Limb (tissue), 2 donors: ENCODE measurements at regions not wholly inside any gene's neighbourhood (a gene's known extent, or its start where the extent isn't known, plus 50 kb on each side); places are given as distances from the start of the nearest gene placed in this dataset.

Experiments
- DNase-seq, 2 donors: peaks; one replicate each; pipeline ENCODE4 v3.0.0-alpha.2; 2016; ENCODE audit errors: extremely low spot score in 2 of 2

GRCh38 chr6:22880686-22881433 lies 311.5 kb downstream of the HDGFL1 start:
- DNase-seq = peak in 1 of 2 donors; percentile 36

GRCh38 chr6:22882581-22882980 lies 313.2 kb downstream of the HDGFL1 start:
- DNase-seq = no peak

GRCh38 chr6:22883061-22883717 lies 313.8 kb downstream of the HDGFL1 start:
- no peak for DNase-seq

- DNase-seq = no peak
These were observed 315.1 kb downstream of the HDGFL1 start for GRCh38 chr6:22884456-22884855.

- DNase-seq = no peak
These were observed 317.6 kb downstream of the HDGFL1 start for GRCh38 chr6:22886650-22887581.

- DNase-seq = no peak
These were observed 318.9 kb downstream of the HDGFL1 start for GRCh38 chr6:22888163-22888752.

GRCh38 chr6:22891934-22892333 lies 322.6 kb downstream of the HDGFL1 start:
- DNase-seq = no peak

- peak in 1 of 2 donors; percentile 53 for DNase-seq
These were observed 323.1 kb downstream of the HDGFL1 start for GRCh38 chr6:22892452-22892851.

- DNase-seq = no peak
These were observed 327.3 kb downstream of the HDGFL1 start for GRCh38 chr6:22896696-22897095.

- no peak for DNase-seq
These were observed 330.1 kb downstream of the HDGFL1 start for GRCh38 chr6:22899426-22899825.

GRCh38 chr6:22903826-22904225 lies 334.5 kb downstream of the HDGFL1 start:
- DNase-seq = no peak

- no peak for DNase-seq
These were observed 335.1 kb downstream of the HDGFL1 start for GRCh38 chr6:22904431-22904830.

GRCh38 chr6:22906091-22906549 lies 336.8 kb downstream of the HDGFL1 start:
- no peak for DNase-seq

GRCh38 chr6:22907085-22907484 lies 337.7 kb downstream of the HDGFL1 start:
- DNase-seq = no peak

GRCh38 chr6:22910370-22910769 lies 341.0 kb downstream of the HDGFL1 start:
- no peak for DNase-seq

- DNase-seq = no peak
These were observed 344.2 kb downstream of the HDGFL1 start for GRCh38 chr6:22913612-22914011.

- DNase-seq = no peak
These were observed 348.0 kb downstream of the HDGFL1 start for GRCh38 chr6:22917344-22917743.

GRCh38 chr6:22921828-22922227 lies 352.5 kb downstream of the HDGFL1 start:
- no peak for DNase-seq

GRCh38 chr6:22925304-22925835 lies 356.0 kb downstream of the HDGFL1 start:
- no peak for DNase-seq

GRCh38 chr6:22925920-22926789 lies 356.8 kb downstream of the HDGFL1 start:
- peak in 1 of 2 donors; percentile 32 for DNase-seq
